Keratinocyte (primary cell): ENCODE measurements at regions not wholly inside any gene's neighbourhood (a gene's known extent, or its start where the extent isn't known, plus 50 kb on each side); places are given as distances from the start of the nearest gene placed in this dataset.

Source experiments
- DNase-seq: peaks from one replicate; pipeline ENCODE4 v3.0.0-alpha.2; 2011; ENCODE audit warnings: low read depth, missing footprints, low spot score
- FAIRE-seq: peaks from 2 replicates; lab custom pipeline; 2011; peaks lifted over from hg19 to GRCh38; lab: Jason Lieb, UNC
- H2AFZ ChIP-seq: 2 replicates; pipeline ENCODE4 v1.6.0; 2012; ENCODE audit warnings: low read length, control low read depth, inconsistent platforms; ENCODE audit not compliant: control insufficient read depth
- H3K27ac ChIP-seq: 2 replicates; pipeline ENCODE4 v1.5.1; 2011; ENCODE audit warnings: low read length; ENCODE audit not compliant: control insufficient read depth, insufficient read depth
- H3K27me3 ChIP-seq: 3 replicates; pipeline ENCODE4 v1.6.0; 2011; ENCODE audit warnings: low read length; ENCODE audit not compliant: control insufficient read depth, insufficient read depth; ENCODE audit errors: extremely low read depth
- H3K36me3 ChIP-seq, 2 experiments: 2 replicates in 1 of 2; 3 replicates in 1 of 2; pipeline ENCODE4 v1.5.1; 2011; ENCODE audit warnings: low read length in 2 of 2, mild to moderate bottlenecking in 1 of 2; ENCODE audit not compliant: control insufficient read depth in 2 of 2, insufficient read depth in 2 of 2; ENCODE audit errors: extremely low read depth in 1 of 2
- H3K4me1 ChIP-seq: 3 replicates; pipeline ENCODE4 v1.5.1; 2011; ENCODE audit warnings: low read length; ENCODE audit not compliant: control insufficient read depth, insufficient read depth; ENCODE audit errors: extremely low read depth
- H3K4me2 ChIP-seq: 3 replicates; pipeline ENCODE4 v1.6.0; 2011; ENCODE audit warnings: low read depth, low read length; ENCODE audit not compliant: control insufficient read depth, insufficient read depth; ENCODE audit errors: extremely low read depth
- H3K4me3 ChIP-seq, 3 experiments: fragments of 200-600 bp in 1 of 3; sonication (generic) in 1 of 3; 2 replicates in 2 of 3; 3 replicates in 1 of 3; pipeline ENCODE4 v1.5.1; 2011 to 2016; ENCODE audit warnings: low read length in 3 of 3, mild to moderate bottlenecking in 3 of 3, control low read depth in 2 of 3, inconsistent platforms in 1 of 3, low read depth in 1 of 3, mixed read lengths in 1 of 3, mixed run types in 1 of 3, moderate library complexity in 1 of 3; ENCODE audit not compliant: control insufficient read depth in 2 of 3, insufficient read depth in 2 of 3; ENCODE audit errors: extremely low read depth in 1 of 3
- H3K79me2 ChIP-seq: 2 replicates; pipeline ENCODE4 v1.6.0; 2012; ENCODE audit warnings: low read length; ENCODE audit not compliant: control insufficient read depth, insufficient read depth
- H3K9ac ChIP-seq: 3 replicates; pipeline ENCODE4 v1.6.0; 2011; ENCODE audit warnings: low read length; ENCODE audit not compliant: control insufficient read depth, insufficient read depth; ENCODE audit errors: extremely low read depth
- H3K9me1 ChIP-seq: 3 replicates; pipeline ENCODE4 v1.6.0; 2011; ENCODE audit warnings: low read length; ENCODE audit not compliant: control insufficient read depth, insufficient read depth; ENCODE audit errors: extremely low read depth
- H3K9me3 ChIP-seq: 2 replicates; pipeline ENCODE4 v1.5.1; 2012; ENCODE audit warnings: low read depth, low read length; ENCODE audit not compliant: control insufficient read depth
- H4K20me1 ChIP-seq: 3 replicates; pipeline ENCODE4 v1.6.0; 2011; ENCODE audit warnings: low read length; ENCODE audit not compliant: control insufficient read depth, insufficient read depth; ENCODE audit errors: extremely low read depth
- EZH2 ChIP-seq: IDR thresholded peaks from one replicate; pipeline ENCODE4 v1.6.1; 2012; ENCODE audit warnings: inconsistent platforms, mild to moderate bottlenecking, low read length, moderate library complexity
- dilution Hi-C: fragments of 300-500 bp; cut with MboI; formaldehyde crosslinking; loops from one replicate; pipeline ENCODE4 v1.7.0; 2020; ENCODE audit warnings: low sequenced_read_pairs; ENCODE audit not compliant: extremely low pct_ligation_motif_present
- TF ChIP-seq, protein P1 (sequence below), 3 experiments: IDR thresholded peaks in 1 of 3; conservative IDR thresholded peaks in 1 of 3; optimal IDR thresholded peaks in 1 of 3; 2 replicates in 2 of 3; 3 replicates in 1 of 3; pipeline versions ENCODE3 to v1.5.1; 2011; ENCODE audit warnings: low read length in 3 of 3, mild to moderate bottlenecking in 3 of 3, moderate library complexity in 2 of 3, control low read depth in 1 of 3, inconsistent platforms in 1 of 3; ENCODE audit not compliant: insufficient read depth in 2 of 3; ENCODE audit errors: extremely low read depth in 1 of 3

- H3K36me3 ChIP-seq, result no peaks in the 10 kb centered on the region
- no peaks in the 10 kb centered on the region for H3K9me1 ChIP-seq
- H3K4me3 ChIP-seq, result no peak overlapping the region
- H3K9me3 ChIP-seq, result no peaks in the 10 kb centered on the region
- H2AFZ ChIP-seq, result no peak overlapping the region
- no peak overlapping the region for H3K4me2 ChIP-seq
- no peak for TF ChIP-seq EZH2
- TF ChIP-seq, protein P1, sequence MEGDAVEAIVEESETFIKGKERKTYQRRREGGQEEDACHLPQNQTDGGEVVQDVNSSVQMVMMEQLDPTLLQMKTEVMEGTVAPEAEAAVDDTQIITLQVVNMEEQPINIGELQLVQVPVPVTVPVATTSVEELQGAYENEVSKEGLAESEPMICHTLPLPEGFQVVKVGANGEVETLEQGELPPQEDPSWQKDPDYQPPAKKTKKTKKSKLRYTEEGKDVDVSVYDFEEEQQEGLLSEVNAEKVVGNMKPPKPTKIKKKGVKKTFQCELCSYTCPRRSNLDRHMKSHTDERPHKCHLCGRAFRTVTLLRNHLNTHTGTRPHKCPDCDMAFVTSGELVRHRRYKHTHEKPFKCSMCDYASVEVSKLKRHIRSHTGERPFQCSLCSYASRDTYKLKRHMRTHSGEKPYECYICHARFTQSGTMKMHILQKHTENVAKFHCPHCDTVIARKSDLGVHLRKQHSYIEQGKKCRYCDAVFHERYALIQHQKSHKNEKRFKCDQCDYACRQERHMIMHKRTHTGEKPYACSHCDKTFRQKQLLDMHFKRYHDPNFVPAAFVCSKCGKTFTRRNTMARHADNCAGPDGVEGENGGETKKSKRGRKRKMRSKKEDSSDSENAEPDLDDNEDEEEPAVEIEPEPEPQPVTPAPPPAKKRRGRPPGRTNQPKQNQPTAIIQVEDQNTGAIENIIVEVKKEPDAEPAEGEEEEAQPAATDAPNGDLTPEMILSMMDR (optimal IDR thresholded peaks at IDR 0.05 in 1 of 3, IDR thresholded peaks at IDR 0.05 in 1 of 3, conservative IDR thresholded peaks at IDR 0.05 in 1 of 3; ENCODE audit: extremely low read depth in 1 of 3, insufficient read depth in 2 of 3, low read length in 3 of 3), result no peak
- H3K27me3 ChIP-seq, result no peaks in the 10 kb centered on the region
- H3K4me1 ChIP-seq, result no peaks in the 10 kb centered on the region
- no peaks in the 10 kb centered on the region for H4K20me1 ChIP-seq
- no peak overlapping the region for H3K27ac ChIP-seq
- no peaks in the 10 kb centered on the region for H3K79me2 ChIP-seq
- no peak for DNase-seq
- dilution Hi-C loops, result no loop called here
- no peak for FAIRE-seq
- H3K9ac ChIP-seq, result no peak overlapping the region
Observed at GRCh38 chr2:103819599-103819998, 1034.3 kb upstream of the POU3F3 start.

DNA sequence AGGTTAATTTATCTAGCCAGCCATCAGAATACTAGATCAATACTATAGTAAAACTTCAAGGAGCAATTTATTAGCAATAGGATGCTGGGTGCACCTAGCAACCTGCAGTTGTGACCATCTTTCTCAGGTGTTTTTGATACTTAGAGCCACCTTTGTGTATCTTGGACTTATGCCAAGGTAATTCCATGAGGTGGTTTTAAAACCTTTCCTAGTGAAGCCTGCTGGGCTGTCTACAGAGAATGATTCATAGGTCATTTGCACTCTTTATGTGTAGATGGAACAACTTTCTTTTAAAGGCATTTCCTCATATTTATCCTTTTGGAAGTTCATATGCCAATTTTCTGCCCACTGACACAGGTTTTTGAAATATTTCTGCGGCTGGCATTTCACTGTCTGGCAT lies 1030.1 kb upstream of the POU3F3 start:
- DNase-seq, result no peak
- no peaks in the 10 kb centered on the region for H3K9me3 ChIP-seq
- H3K4me3 ChIP-seq, result no peak overlapping the region
- H2AFZ ChIP-seq, result no peak overlapping the region
- H3K4me2 ChIP-seq, result no peak overlapping the region
- no peak overlapping the region for H3K9ac ChIP-seq
- no peaks in the 10 kb centered on the region for H3K36me3 ChIP-seq
- TF ChIP-seq EZH2, result no peak
- TF ChIP-seq, protein P1 (optimal IDR thresholded peaks at IDR 0.05 in 1 of 3, IDR thresholded peaks at IDR 0.05 in 1 of 3, conservative IDR thresholded peaks at IDR 0.05 in 1 of 3; ENCODE audit: extremely low read depth in 1 of 3, insufficient read depth in 2 of 3, low read length in 3 of 3), result no peak
- no peaks in the 10 kb centered on the region for H3K4me1 ChIP-seq
- no peaks in the 10 kb centered on the region for H3K27me3 ChIP-seq
- H3K79me2 ChIP-seq, result no peaks in the 10 kb centered on the region
- H3K9me1 ChIP-seq, result no peaks in the 10 kb centered on the region
- H4K20me1 ChIP-seq, result no peaks in the 10 kb centered on the region
- H3K27ac ChIP-seq, result no peak overlapping the region
- dilution Hi-C loops, result no loop called here
- FAIRE-seq, result no peak
